Activated CD4-positive, alpha-beta T cell treated with anti-CD3 and anti-CD28 coated beads, Interleukin-2, amount 50 U/mL, for 16 hours (primary cell): ENCODE measurements at regions not wholly inside any gene's neighbourhood (a gene's known extent, or its start where the extent isn't known, plus 50 kb on each side); places are given as distances from the start of the nearest gene placed in this dataset.

Experiments used
- DNase-seq: peaks from one replicate; pipeline ENCODE4 v3.0.0-alpha.2; 2020

DNA sequence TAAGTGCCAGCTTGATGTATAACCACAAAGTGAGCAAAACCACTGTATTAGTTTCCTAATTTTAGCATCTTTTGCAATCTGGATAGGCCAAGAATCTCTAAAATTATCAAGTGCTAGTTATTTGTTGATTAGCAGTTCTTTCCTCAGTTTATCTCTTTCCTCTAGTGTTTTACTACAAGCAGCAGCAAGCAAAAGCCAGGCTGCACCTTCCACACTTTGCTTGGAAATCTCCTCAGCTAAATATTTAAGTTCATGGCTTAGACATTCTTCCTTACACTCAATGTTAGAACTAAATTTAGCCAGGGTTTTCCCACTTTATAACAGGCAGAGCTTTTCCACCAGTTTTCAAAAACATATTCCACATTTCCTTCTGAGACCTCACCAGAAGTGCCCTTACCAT is 85.7 kb upstream of the BMPER start:
- DNase-seq: no peak

GRCh38 chr7:33820206-33820605 is 85.1 kb upstream of the BMPER start:
- DNase-seq: no peak

DNA sequence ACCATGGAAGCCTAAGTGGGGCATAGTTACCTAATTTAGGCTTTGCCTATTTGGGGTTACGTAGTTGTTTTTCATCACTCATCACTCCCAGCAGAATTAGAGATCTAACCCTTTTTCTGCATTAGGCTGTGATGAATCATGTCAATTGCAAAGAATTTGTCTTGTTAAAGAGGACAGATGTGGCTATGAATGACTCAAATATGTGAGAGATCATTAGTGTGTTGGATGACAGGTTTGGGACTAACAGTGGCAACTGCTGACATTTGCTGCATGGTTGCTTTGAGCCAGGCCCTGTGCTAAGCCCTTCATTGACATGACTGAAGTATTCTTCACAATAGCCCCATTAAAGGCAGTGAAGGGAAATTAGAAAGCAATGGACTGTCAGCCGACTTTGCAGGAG is 83.4 kb upstream of the BMPER start:
- no peak for DNase-seq

- DNase-seq: no peak
Observed at GRCh38 chr7:33823913-33824312, 81.4 kb upstream of the BMPER start.

GRCh38 chr7:33824911-33825459 is 80.4 kb upstream of the BMPER start:
- no peak for DNase-seq

- DNase-seq: no peak
Observed at GRCh38 chr7:33825644-33826043, 79.7 kb upstream of the BMPER start.

DNA sequence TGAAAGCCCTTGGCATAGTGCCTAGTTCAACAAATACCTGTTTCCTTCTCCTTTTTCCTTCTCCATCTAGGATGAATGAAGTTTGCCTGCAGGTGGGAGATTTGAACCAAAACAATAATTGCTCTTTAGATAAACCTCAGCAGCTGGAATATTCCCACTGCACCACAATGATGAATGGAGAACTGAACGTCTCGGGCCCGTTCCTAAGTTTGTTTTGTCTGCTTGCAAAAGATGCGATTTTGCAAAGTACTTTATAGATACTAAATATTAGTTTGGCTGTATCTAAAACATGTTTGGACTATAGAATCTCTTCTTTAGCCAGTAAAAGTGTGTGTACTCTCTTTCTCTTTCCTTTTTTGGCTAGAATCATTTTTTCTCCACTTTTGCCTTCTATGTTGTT is 75.8 kb upstream of the BMPER start:
- DNase-seq: no peak

GRCh38 chr7:33831389-33832141 is 73.8 kb upstream of the BMPER start:
- DNase-seq: no peak

DNA sequence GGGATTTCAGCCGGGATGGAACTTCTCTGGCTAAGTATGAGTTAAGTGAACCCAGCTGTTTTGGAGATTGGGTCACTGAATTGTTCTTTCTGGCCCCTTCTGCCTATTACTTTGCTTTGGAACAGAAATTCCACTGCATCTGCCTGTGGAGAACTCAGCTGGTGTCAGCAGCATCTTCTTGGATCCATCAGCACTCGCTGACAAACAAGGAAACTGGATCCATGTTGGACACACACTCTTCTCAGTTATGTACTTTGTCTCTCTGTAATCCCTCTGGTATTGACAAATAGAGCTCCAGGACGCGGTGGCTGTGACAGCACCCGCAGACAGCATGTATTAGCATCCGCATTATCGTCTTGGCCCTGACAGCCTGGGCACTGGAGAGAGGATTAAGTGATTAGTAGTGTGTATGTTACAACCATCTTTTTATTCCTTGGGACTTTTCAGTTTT is 73.0 kb upstream of the BMPER start:
- no peak for DNase-seq

DNA sequence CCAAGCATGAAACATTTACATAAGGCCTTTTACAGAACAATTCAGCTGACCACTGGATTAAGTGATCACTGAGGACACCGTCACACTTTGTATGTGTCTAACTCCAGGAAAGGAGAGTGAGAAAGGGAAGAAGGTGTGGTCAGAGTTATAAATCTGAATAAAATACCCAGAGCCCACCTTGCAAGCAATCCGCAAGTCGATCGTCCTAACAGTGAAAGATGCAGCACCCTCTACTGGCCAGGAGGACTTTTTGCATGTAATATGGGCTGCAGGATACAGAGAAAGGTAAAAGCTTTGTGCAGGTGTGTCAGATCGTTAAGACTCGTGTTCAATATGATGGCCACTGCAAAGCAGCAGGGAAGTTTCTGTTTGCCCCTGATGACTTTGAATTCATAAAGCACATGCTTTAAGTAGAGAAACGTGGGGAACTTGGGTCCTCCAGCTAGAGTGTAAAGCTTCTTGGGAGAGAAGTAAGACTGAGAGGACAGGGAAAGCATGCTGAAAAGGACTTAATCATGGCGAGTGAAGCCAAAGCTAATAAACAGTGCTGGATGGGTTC is 68.5 kb upstream of the BMPER start:
- no peak for DNase-seq

DNA sequence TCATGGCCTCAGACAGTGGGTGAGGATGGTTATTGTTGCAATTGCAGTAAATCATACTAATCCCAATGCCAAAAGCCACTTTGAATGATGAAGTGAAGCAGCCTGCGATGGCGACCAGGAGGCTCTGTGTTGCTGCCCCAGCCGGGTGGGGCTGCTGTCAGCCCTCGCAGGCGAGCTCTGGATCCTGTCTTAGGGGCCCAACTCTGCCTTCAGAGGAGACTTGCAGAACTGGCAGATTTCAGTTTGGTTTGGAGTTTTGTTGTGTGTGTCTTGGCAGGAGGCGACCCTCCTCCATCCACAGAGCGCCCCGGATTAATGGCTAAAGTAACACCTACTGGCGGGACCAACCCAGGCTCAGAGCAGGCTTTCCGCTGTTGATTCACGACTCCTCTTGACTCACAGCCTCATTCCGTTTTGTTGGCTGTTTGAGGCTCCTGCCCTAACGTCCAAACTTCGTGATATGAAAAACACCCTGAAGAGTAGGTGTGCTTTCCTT is 67.9 kb upstream of the BMPER start:
- no peak for DNase-seq

DNA sequence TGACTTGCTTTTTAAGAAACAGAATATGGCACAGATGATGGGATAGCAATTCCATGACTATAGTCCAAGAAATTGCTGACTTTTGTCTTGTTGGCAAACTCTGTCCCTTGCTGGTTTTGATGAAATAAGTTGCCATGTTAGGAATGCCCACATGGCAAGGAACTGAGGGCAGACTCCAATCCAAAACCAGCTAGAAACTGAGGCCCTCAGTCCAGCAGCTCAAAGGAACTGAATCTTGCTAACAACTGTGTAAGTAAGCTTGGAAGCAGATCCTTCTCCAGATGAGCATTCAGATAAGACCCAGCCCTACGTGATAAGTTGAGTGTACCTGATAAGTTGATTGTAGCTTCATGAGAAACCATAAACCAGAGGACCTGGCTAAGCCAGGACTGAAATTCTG is 64.3 kb upstream of the BMPER start:
- no peak for DNase-seq

DNA sequence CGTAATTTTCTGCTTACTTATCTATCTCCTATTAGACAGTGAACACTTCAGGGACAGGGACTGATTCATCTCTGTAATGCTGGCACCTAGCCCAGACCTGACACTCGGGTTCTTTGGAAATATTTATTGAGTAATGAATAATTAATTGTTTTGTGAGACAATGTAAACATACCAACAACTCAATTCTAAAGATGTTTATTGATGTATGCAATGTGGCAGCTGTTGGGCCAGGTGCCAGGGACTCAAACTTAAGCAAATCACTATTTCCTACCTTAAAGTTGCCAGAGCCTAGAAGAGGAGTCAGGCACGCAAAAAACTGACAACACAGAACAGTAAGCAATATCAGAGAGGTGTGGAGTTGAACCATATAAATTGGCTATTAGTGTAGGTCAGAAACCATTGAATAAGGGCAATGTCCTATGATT is 63.6 kb upstream of the BMPER start:
- DNase-seq: no peak

GRCh38 chr7:33842150-33842549 is 63.2 kb upstream of the BMPER start:
- no peak for DNase-seq

- DNase-seq: no peak
Observed at GRCh38 chr7:33845991-33846509, 59.3 kb upstream of the BMPER start.

DNA sequence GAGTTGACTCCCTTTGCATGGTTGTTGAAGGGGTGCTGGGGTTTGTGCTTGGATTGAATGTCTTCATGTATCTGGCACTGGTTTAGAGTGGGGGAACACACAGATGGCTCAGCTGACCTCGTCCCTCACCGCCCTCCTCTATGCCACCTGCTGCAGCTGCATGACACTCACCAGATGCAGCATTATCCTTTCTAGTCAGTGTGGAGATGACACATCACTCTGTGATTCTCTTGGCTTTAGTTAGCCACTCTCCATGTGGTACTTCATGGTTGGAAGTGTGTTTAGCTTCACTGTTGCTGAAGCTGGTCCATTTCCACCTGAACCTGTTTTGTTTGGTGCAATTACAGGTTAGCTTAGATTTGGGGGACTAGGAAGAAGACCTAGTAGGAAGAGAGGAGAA is 56.3 kb upstream of the BMPER start:
- no peak for DNase-seq

DNA sequence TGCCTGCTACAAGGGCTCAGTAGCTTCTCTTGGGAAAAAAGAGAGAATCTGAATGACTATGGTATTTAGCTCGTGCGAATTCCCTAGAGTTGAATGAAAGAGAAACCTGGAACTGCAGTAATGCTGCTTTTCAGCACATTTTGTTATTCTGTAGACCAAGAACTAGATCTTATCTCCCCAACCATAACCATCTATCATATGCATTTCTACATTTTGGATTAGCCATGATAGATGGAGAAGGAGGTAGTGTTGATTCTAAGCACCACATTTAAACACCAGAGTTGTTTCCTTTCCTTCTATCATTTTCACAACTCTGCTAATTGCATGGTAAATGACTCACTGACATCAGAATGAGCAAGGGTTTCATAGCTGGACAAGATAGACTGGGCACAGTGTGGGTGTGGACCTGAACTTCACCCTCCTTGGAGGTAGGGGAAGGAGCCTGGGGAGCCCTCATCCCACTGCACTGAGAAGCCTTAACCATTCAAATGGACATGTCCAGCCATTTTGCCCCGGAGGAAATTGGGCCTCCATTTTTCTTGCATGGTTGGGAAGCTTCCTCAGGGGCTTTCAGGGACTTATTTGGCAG is 55.3 kb upstream of the BMPER start:
- DNase-seq: no peak

GRCh38 chr7:33850768-33851167 is 54.6 kb upstream of the BMPER start:
- no peak for DNase-seq

GRCh38 chr7:33852838-33853237 is 52.5 kb upstream of the BMPER start:
- no peak for DNase-seq

GRCh38 chr7:33853361-33854062 is 51.8 kb upstream of the BMPER start:
- no peak for DNase-seq

GRCh38 chr7:33854178-33854577 is 51.2 kb upstream of the BMPER start:
- no peak for DNase-seq

DNA sequence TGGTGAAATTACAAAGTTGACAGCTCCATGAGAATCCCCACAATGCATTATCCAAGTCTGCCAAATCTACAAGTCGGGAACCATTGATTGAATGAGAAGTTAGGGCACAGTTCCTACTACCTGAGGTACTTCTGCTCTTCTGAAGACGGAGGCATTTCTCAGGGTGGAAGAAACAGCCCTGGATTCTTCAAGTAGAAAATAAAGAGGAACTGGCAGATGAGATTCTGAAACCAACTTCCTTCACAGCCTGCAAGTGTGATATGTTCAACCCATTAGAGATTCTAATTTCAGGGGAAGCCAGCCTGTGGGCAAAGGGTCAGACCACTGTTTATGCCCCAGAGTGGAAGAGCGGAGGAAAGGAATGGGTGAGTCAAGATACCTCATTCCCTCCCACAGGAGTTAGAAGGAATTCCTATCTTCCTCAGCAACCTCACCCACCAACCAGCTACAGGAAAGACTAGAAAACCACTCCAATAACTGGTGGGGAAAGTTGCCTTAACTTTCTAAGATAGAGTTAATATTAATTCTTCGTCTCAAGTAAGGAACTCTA is 50.5 kb upstream of the BMPER start:
- DNase-seq: no peak
